Uterus (tissue), 3 donors: ENCODE measurements at regions not wholly inside any gene's neighbourhood (a gene's known extent, or its start where the extent isn't known, plus 50 kb on each side); places are given as distances from the start of the nearest gene placed in this dataset.

ENCODE experiments used
- DNase-seq, 2 donors: peaks; one replicate each; pipeline ENCODE4 v3.0.0-alpha.2; 2019 to 2020
- H3K27ac ChIP-seq, 2 donors: fragments of 200-600 bp; sonication (generic); 1 replicate in 1 of 2; 2 replicates in 1 of 2; pipeline ENCODE4 v1.5.1; 2016 to 2018
- H3K27me3 ChIP-seq, 2 donors: fragments of 200-600 bp; sonication (generic); one replicate each; pipeline ENCODE4 v1.5.1; 2018 to 2019; ENCODE audit warnings: control low read depth in 1 of 2
- H3K36me3 ChIP-seq, 2 donors: fragments of 200-600 bp; sonication (generic); one replicate each; pipeline ENCODE4 v1.5.1; 2019; ENCODE audit warnings: control low read depth in 1 of 2
- H3K4me1 ChIP-seq, 2 donors: fragments of 200-600 bp; sonication (generic); one replicate each; pipeline ENCODE4 v1.5.1; 2018 to 2019; ENCODE audit warnings: control low read depth in 1 of 2
- H3K4me3 ChIP-seq, 2 donors: fragments of 200-600 bp; sonication (generic); 1 replicate in 1 of 2; 2 replicates in 1 of 2; pipeline ENCODE4 v1.5.1; 2018 to 2019; ENCODE audit warnings: mild to moderate bottlenecking in 1 of 2
- H3K9me3 ChIP-seq, 2 donors: fragments of 200-600 bp; sonication (generic); one replicate each; pipeline ENCODE4 v1.5.1; 2019; ENCODE audit warnings: control low read depth in 1 of 2
- CTCF ChIP-seq, 4 experiments: fragments of 200-600 bp in 2 of 4; fragments of 450-650 bp in 2 of 4; sonication (generic) in 2 of 4; IDR thresholded peaks; one replicate each; pipeline ENCODE4 v1.5.1; 2016 to 2019; ENCODE audit warnings: antibody characterized with exemption in 4 of 4, mild to moderate bottlenecking in 2 of 4, moderate library complexity in 1 of 4
- POLR2A ChIP-seq, 2 donors: fragments of 450-650 bp; IDR thresholded peaks; one replicate each; pipeline ENCODE4 v1.6.1; 2016; ENCODE audit warnings: antibody characterized with exemption in 2 of 2, mild to moderate bottlenecking in 1 of 2, moderate library complexity in 1 of 2
- intact Hi-C: fragments of 100-400 bp; cut with DNase I; formaldehyde crosslinking; loops from one replicate; pipeline ENCODE4 v1.15.1; 2023; ENCODE audit warnings: low total_unique reads
- donor health status: DM: yes; HTN: yes; CAD: no.

GRCh38 chr1:234539666-234540403 is 60.9 kb upstream of the TARBP1 start:
- Histone ChIP-seq H3K27me3 (no peaks in the 10 kb centered on the region), H3K9me3 (no peaks in the 10 kb centered on the region), H3K4me3 (no peak overlapping the region), H3K36me3 (no peaks in the 10 kb centered on the region), H3K27ac (peak overlapping the region; percentile 98 to 100), H3K4me1 (peaks cover 39 to 45% of the 10 kb centered on the region in 2 donors)
- intact Hi-C loops: loop anchor here (10.0 kb wide), 1 partner anchor 65 kb away; no protein-coding TSS in a partner anchor
- TF ChIP-seq CTCF (IDR thresholded peaks at IDR 0.05) (no peak), POLR2A (IDR thresholded peaks at IDR 0.05) (no peak)
- peak in 1 of 2 donors; percentile 12 for DNase-seq

GRCh38 chr1:234538930-234539649 is 60.1 kb upstream of the TARBP1 start:
- peak in 1 of 2 donors; percentile 35 for DNase-seq
- H3K4me1 ChIP-seq: peaks cover 40 to 49% of the 10 kb centered on the region in 2 donors
- TF ChIP-seq CTCF (IDR thresholded peaks at IDR 0.05): no peak
- no peak for TF ChIP-seq POLR2A (IDR thresholded peaks at IDR 0.05)
- no peak overlapping the region for H3K4me3 ChIP-seq
- no peaks in the 10 kb centered on the region for H3K27me3 ChIP-seq
- intact Hi-C loops: loop anchor here (10.0 kb wide), 1 partner anchor 66 kb away; no protein-coding TSS in a partner anchor
- no peaks in the 10 kb centered on the region for H3K36me3 ChIP-seq
- no peaks in the 10 kb centered on the region for H3K9me3 ChIP-seq
- peak overlapping the region; percentile 98 to 100 for H3K27ac ChIP-seq

GRCh38 chr1:234538062-234538731 is 59.2 kb upstream of the TARBP1 start:
- no peaks in the 10 kb centered on the region for H3K36me3 ChIP-seq
- DNase-seq: no peak
- peaks cover 39 to 43% of the 10 kb centered on the region in 2 donors for H3K4me1 ChIP-seq
- no peak for TF ChIP-seq CTCF (IDR thresholded peaks at IDR 0.05)
- TF ChIP-seq POLR2A (IDR thresholded peaks at IDR 0.05): no peak
- H3K4me3 ChIP-seq: no peak overlapping the region
- intact Hi-C loops: loop anchor here (10.0 kb wide), 1 partner anchor 67 kb away; no protein-coding TSS in a partner anchor
- H3K27ac ChIP-seq: peak overlapping the region; percentile 98 to 100
- no peaks in the 10 kb centered on the region for H3K27me3 ChIP-seq
- no peaks in the 10 kb centered on the region for H3K9me3 ChIP-seq

- Histone ChIP-seq H3K27me3 (no peaks in the 10 kb centered on the region), H3K36me3 (no peaks in the 10 kb centered on the region), H3K4me1 (peaks cover 29 to 41% of the 10 kb centered on the region in 2 donors), H3K9me3 (no peaks in the 10 kb centered on the region), H3K4me3 (no peak overlapping the region), H3K27ac (peak overlapping the region; percentile 98 to 100)
- no peak for TF ChIP-seq CTCF (IDR thresholded peaks at IDR 0.05)
- no peak for TF ChIP-seq POLR2A (IDR thresholded peaks at IDR 0.05)
- no peak for DNase-seq
- intact Hi-C loops: loop anchor here (10.0 kb wide), 1 partner anchor 68 kb away; no protein-coding TSS in a partner anchor
Measured at GRCh38 chr1:234537236-234537635, 58.3 kb upstream of the TARBP1 start.
